Esophagus muscularis mucosa (tissue), 3 donors: ENCODE measurements at regions not wholly inside any gene's neighbourhood (a gene's known extent, or its start where the extent isn't known, plus 50 kb on each side); places are given as distances from the start of the nearest gene placed in this dataset.

Source experiments
- CTCF ChIP-seq, 3 experiments: fragments of 200-600 bp in 2 of 3; fragments of 450-650 bp in 1 of 3; sonication (generic) in 2 of 3; IDR thresholded peaks; one replicate each; pipeline ENCODE4 v1.5.1; 2017 to 2019; ENCODE audit warnings: antibody characterized with exemption in 3 of 3, mild to moderate bottlenecking in 2 of 3, moderate library complexity in 1 of 3
- EP300 ChIP-seq: sonication (generic); formaldehyde crosslinking; IDR thresholded peaks from one replicate; pipeline ENCODE4 v1.6.1; 2017; ENCODE audit warnings: antibody characterized with exemption

GRCh38 chr20:4329232-4329631 lies 80.1 kb upstream of the ADRA1D start:
- TF ChIP-seq EP300, result no peak
- no peak for TF ChIP-seq CTCF (IDR thresholded peaks at IDR 0.05)
